ENCODE measurements at regions not wholly inside any gene's neighbourhood (a gene's known extent, or its start where the extent isn't known, plus 50 kb on each side); places are given as distances from the start of the nearest gene placed in this dataset.

DNA sequence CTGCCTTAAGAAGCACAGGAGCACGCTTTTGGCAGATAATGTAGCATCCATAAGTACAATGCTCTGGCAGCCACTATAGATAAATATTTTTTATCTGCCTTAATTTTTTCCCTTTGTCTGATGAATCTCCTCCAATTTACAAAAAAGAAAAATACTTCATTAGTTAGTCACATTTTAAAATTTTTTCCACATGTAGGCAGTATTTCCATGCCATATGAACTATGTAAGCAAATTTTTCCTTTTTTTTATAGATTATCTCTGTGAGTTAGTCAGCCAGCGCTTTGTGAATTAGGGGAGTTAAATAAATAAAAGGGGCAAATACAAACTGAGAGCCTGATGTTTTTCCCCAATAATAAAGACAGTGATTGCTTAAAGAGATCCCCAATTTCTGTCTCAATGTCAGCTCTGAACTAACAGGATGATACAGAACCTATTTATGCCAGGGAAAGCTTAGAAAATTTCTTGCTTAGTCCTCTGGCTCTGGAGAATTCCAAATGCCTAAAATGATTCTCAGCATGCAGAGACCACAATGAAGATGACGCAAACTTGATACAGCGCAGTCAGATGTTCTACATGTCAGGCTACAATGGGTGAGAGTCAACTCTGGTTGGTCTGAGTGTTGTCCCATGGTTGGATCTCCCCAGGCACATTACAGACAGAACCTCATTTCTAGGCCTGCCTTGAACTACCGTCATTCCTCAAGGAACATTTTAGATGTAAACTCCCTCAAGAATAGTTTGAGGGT is 390.4 kb upstream of the CDH6 start:
- TF ChIP-seq, protein P1, sequence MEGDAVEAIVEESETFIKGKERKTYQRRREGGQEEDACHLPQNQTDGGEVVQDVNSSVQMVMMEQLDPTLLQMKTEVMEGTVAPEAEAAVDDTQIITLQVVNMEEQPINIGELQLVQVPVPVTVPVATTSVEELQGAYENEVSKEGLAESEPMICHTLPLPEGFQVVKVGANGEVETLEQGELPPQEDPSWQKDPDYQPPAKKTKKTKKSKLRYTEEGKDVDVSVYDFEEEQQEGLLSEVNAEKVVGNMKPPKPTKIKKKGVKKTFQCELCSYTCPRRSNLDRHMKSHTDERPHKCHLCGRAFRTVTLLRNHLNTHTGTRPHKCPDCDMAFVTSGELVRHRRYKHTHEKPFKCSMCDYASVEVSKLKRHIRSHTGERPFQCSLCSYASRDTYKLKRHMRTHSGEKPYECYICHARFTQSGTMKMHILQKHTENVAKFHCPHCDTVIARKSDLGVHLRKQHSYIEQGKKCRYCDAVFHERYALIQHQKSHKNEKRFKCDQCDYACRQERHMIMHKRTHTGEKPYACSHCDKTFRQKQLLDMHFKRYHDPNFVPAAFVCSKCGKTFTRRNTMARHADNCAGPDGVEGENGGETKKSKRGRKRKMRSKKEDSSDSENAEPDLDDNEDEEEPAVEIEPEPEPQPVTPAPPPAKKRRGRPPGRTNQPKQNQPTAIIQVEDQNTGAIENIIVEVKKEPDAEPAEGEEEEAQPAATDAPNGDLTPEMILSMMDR (IDR thresholded peaks at IDR 0.05; ENCODE audit: extremely low read depth, missing control alignments) = no peak
- no peak for DNase-seq (ENCODE audit: low spot score)

DNA sequence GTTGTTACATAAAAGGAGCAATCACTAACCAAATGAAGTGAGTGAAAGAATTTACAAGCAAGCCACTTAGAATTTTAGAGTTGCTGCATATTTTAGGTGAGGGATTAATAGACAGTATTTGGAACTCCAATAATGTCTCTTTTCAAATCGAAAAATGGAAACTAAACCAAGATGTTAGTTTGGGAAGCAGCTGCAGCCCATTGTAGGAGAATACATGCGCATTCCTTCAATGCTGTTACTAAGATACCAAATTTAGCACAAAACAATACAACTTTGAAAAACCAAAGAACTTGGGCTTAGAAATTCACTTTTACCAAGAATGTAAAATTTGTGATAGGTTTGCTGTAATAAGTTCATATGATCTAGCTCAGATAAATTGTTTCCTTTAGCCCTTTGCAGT is 411.8 kb upstream of the CDH6 start:
- DNase-seq (ENCODE audit: low spot score) = no peak
- TF ChIP-seq, protein P1 (IDR thresholded peaks at IDR 0.05; ENCODE audit: extremely low read depth, missing control alignments) = no peak

DNA sequence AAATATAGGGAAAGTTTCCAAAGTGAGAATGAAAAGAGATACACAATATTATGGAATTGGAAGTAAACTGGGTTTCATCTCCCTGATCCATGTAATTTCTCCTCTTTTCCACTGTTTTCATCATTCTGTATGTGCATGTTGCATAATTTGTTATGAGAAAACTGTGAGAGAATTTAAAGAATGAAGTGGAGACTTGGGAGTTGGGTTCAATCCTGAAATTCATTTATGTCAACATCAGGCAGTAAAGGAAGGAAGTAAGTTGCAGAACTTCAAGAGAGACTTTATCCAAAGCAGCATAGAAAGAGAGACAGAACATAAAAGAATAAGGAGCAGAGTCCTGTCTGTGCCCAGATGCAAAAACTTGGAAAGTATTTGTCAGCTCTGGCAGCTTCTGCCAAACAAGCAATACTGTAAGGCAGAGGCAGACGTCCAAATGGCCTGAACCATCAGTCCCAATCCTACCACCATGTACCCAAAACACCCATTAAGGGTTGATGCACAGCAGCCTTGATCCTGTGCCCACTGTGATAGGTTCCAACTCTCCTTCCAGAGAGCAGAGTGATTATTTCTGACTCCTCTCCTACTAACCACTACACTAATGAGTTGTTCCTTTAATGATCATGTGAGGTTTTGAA is 425.3 kb upstream of the CDH6 start:
- DNase-seq (ENCODE audit: low spot score) = no peak
- TF ChIP-seq, protein P1 (IDR thresholded peaks at IDR 0.05; ENCODE audit: extremely low read depth, missing control alignments) = no peak

DNA sequence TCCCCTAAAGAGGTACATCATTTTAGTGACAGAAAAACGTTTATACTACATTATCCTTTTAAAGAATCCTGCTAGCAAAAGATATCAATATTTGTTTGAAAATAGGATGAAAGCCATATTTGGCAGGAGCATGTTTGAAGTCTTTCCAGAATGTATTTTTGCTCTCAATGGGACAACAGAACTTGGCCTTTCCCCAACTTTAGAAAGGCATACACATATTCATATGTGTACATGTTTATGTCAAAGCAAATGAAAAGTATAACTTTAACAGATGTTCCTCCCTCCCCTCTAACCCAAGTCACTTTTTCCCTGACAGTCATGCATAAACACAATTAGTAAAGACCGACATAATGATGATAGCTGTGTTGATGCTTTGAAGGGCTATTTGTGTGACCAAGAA is 427.8 kb upstream of the CDH6 start:
- no peak for DNase-seq (ENCODE audit: low spot score)

DNA sequence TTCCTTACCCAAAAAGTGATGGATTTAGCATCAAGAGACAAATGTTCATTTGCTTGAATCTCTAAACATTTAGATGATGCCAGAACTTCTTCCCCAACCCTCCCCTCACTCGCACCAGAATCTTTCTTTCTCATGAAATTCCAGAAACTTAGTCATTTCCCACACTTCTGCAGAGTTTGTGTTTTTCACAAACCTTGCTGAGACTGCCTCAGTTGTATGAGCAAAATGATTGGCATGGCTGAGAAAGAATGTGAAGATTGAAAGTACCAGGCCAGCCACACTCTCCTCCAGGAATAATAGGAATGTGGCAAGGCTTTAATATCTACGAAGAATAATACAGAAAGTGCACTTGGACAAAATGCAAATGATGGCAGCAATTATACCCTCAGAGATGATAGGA is 428.3 kb upstream of the CDH6 start:
- TF ChIP-seq, protein P1 (IDR thresholded peaks at IDR 0.05; ENCODE audit: extremely low read depth, missing control alignments) = no peak
- DNase-seq (ENCODE audit: low spot score) = no peak

More for the DNA sequence above, 427.8 kb upstream of the CDH6 start:
- TF ChIP-seq, protein P1 (IDR thresholded peaks at IDR 0.05; ENCODE audit: extremely low read depth, missing control alignments) = no peak

DNA sequence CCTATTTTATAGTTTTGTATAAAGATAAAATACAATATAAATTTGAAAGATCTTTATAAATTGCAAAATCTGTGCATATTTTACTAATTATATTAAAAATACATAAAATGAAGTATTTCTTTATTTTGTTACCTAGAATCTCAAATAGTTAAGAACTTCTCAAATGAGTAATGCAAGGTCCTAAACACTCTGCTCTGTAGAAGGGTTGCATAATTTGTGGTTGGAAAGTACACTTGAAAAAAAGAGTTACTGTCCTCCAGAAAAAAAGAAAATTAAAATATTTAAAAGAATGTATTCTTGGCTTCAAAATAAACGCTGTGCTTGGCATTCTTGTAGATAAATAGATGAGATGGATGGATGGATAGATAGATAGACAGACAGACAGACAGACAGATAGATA is 428.8 kb upstream of the CDH6 start:
- no peak for DNase-seq (ENCODE audit: low spot score)
- TF ChIP-seq, protein P1 (IDR thresholded peaks at IDR 0.05; ENCODE audit: extremely low read depth, missing control alignments) = no peak

DNA sequence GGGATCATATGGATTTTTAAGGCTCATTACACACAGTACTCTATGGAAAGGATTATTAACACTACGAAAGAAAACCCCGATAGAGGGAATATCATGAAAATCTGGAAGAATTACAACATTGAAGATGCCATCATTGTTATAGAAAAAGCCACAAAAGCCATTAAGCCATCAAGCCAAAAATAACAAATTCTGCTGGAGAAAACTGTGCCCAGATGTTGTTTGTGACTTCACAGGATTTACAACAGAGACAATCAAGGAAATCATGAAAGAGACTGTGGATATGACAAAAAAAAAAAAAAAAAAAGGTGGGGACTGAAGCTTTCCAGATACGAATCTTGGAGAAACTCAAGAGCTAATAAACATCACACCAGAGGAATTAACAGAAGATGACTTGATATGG is 433.8 kb upstream of the CDH6 start:
- no peak for DNase-seq (ENCODE audit: low spot score)
- TF ChIP-seq, protein P1 (IDR thresholded peaks at IDR 0.05; ENCODE audit: extremely low read depth, missing control alignments) = no peak
